ENCODE measurements at regions not wholly inside any gene's neighbourhood (a gene's known extent, or its start where the extent isn't known, plus 50 kb on each side); places are given as distances from the start of the nearest gene placed in this dataset.

GRCh38 chr4:100811046-100811445 is 293.2 kb upstream of the EMCN start:
- WGBS (ENCODE audit: insufficient coverage, low lambda C conversion rate) = 79% methylated on average over 2 of the region's 2 CpGs
- Histone ChIP-seq H3K27me3 (ENCODE audit: control insufficient read depth, insufficient read depth, low read length) (no peaks in the 10 kb centered on the region), H3K36me3 (ENCODE audit: control insufficient read depth, insufficient read depth, low read length) (no peaks in the 10 kb centered on the region), H3K4me3 (ENCODE audit: low read length) (no peak overlapping the region), H3K9me3 (ENCODE audit: control insufficient read depth, low read depth, low read length) (no peaks in the 10 kb centered on the region), H3K4me1 (ENCODE audit: control insufficient read depth, insufficient read depth, low read length) (no peaks in the 10 kb centered on the region), H3K27ac (ENCODE audit: low read length) (no peak overlapping the region)
- DNase-seq = no peak

- DNase-seq = no peak
- no peaks in the 10 kb centered on the region for H3K4me1 ChIP-seq (ENCODE audit: control insufficient read depth, insufficient read depth, low read length)
- H3K9me3 ChIP-seq (ENCODE audit: control insufficient read depth, low read depth, low read length) = no peaks in the 10 kb centered on the region
- H3K27me3 ChIP-seq (ENCODE audit: control insufficient read depth, insufficient read depth, low read length) = no peaks in the 10 kb centered on the region
- no peak overlapping the region for H3K4me3 ChIP-seq (ENCODE audit: low read length)
- 90% methylated on average over 2 of the region's 2 CpGs for WGBS (ENCODE audit: insufficient coverage, low lambda C conversion rate)
- no peaks in the 10 kb centered on the region for H3K36me3 ChIP-seq (ENCODE audit: control insufficient read depth, insufficient read depth, low read length)
- H3K27ac ChIP-seq (ENCODE audit: low read length) = no peak overlapping the region
Measured at GRCh38 chr4:100809506-100809905, 291.7 kb upstream of the EMCN start.

DNA sequence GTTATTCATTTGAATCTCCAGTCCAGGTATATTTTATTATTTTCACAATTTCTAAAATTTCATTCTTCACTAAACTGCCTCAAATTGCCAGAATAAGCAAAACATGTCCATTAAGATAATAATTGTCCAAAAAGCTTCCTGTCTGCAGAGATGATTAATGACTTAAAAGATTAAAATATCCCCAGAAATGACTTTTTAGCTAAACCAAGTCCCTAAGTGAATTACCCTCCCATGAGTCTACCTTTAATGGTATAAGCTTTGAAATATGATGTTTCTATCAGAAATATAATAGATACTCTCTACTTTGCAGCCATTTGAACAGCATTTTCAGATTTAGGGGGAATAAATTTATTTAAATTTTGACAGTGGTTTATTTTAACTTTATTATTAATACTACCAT is 289.2 kb upstream of the EMCN start:
- peaks cover 3% of the 10 kb centered on the region for H3K9me3 ChIP-seq (ENCODE audit: control insufficient read depth, low read depth, low read length)
- H3K27me3 ChIP-seq (ENCODE audit: control insufficient read depth, insufficient read depth, low read length) = no peaks in the 10 kb centered on the region

DNA sequence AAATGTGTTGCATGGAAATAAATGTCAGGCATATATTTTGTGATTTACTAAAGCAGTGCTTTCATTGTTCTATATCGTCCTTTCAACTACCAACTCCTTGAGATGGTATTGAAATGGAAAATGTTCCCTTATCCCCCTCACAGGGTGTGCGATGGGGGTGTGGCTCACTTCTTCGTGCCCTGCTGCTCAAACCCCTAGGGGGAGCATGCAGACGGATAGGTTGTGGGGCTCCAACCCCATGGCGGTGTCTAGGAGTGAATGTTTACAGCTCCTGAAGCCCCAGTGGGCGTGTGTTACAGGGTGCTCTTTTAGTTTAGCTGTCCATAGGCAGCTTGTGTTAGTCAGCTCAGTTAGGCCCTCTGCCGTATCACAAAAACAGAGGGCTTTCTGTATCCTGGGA is 287.7 kb upstream of the EMCN start:
- DNase-seq = no peak
- H3K27ac ChIP-seq (ENCODE audit: low read length) = no peak overlapping the region
- H3K36me3 ChIP-seq (ENCODE audit: control insufficient read depth, insufficient read depth, low read length) = no peaks in the 10 kb centered on the region
- peaks cover 3% of the 10 kb centered on the region for H3K9me3 ChIP-seq (ENCODE audit: control insufficient read depth, low read depth, low read length)
- WGBS (ENCODE audit: insufficient coverage, low lambda C conversion rate) = no CpG with 5 or more reads among the region's 7 CpGs
- H3K27me3 ChIP-seq (ENCODE audit: control insufficient read depth, insufficient read depth, low read length) = no peaks in the 10 kb centered on the region
- H3K4me1 ChIP-seq (ENCODE audit: control insufficient read depth, insufficient read depth, low read length) = no peaks in the 10 kb centered on the region
- H3K4me3 ChIP-seq (ENCODE audit: low read length) = no peak overlapping the region

More for the DNA sequence above, 289.2 kb upstream of the EMCN start:
- H3K36me3 ChIP-seq (ENCODE audit: control insufficient read depth, insufficient read depth, low read length) = no peaks in the 10 kb centered on the region
- DNase-seq = no peak
- H3K27ac ChIP-seq (ENCODE audit: low read length) = no peak overlapping the region
- H3K4me3 ChIP-seq (ENCODE audit: low read length) = no peak overlapping the region
- no peaks in the 10 kb centered on the region for H3K4me1 ChIP-seq (ENCODE audit: control insufficient read depth, insufficient read depth, low read length)

DNA sequence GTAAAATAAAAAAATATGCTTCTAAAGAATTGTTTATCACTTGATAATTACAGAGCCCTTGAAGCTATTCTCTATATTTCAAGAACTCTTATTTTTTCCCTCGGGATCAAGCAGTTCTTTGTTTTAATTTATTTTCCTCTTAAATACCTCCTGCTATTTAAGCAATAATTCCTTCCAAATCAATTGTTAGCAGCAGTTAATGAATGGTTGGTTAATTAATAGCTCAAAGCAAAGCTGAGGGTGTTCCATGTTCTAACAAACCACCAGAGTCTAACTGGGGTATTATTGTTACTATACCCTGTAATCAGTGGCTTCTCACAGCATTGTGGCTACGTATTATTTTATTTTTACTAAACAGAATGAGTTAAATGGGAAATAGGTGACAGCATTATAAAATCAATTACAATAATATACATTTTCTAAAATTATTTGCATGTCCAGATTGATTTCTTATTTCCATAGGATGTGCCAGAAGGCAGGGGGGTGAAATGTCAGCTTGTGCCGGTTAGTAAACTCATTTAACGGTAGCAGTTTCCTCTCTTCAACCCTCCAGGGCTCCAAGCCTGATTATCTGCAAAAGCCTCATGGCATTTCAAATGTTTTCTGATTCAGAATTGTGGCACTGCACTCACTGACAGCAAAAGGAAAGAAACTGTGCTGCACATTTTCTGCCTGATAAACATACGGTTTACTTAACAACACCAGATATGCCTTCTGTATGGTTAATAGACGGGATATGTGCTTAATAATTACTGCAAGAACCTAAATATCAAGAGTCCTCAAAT is 286.9 kb upstream of the EMCN start:
- 25% methylated on average over 1 of the region's 6 CpGs for WGBS (ENCODE audit: insufficient coverage, low lambda C conversion rate)
- Histone ChIP-seq H3K4me1 (ENCODE audit: control insufficient read depth, insufficient read depth, low read length) (no peaks in the 10 kb centered on the region), H3K9me3 (ENCODE audit: control insufficient read depth, low read depth, low read length) (peaks cover 3% of the 10 kb centered on the region), H3K27me3 (ENCODE audit: control insufficient read depth, insufficient read depth, low read length) (no peaks in the 10 kb centered on the region), H3K36me3 (ENCODE audit: control insufficient read depth, insufficient read depth, low read length) (no peaks in the 10 kb centered on the region), H3K27ac (ENCODE audit: low read length) (no peak overlapping the region), H3K4me3 (ENCODE audit: low read length) (no peak overlapping the region)
- no peak for DNase-seq

DNA sequence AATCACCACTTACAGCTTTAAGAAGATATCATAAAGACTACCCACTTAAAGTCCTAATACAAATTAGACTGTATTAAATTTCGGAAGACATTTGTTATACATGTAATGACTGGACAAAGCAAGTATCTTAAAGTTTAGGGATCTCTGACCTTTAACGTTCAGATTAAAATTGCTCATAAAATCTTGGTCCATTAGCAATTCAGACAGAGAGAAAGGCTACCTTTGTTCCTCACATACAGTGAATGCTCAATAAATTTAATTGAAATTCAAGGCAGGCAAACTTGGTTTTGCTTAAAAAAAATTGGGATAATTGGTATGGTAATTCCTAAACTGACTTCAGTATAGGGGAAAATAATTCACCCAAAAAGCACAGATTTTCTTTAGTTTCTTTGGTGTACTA is 285.9 kb upstream of the EMCN start:
- Histone ChIP-seq H3K4me3 (ENCODE audit: low read length) (no peak overlapping the region), H3K27ac (ENCODE audit: low read length) (no peak overlapping the region), H3K9me3 (ENCODE audit: control insufficient read depth, low read depth, low read length) (peaks cover 3% of the 10 kb centered on the region), H3K36me3 (ENCODE audit: control insufficient read depth, insufficient read depth, low read length) (no peaks in the 10 kb centered on the region), H3K27me3 (ENCODE audit: control insufficient read depth, insufficient read depth, low read length) (no peaks in the 10 kb centered on the region), H3K4me1 (ENCODE audit: control insufficient read depth, insufficient read depth, low read length) (no peaks in the 10 kb centered on the region)
- DNase-seq = no peak
- WGBS (ENCODE audit: insufficient coverage, low lambda C conversion rate) = no CpG with 5 or more reads among the region's 2 CpGs

DNA sequence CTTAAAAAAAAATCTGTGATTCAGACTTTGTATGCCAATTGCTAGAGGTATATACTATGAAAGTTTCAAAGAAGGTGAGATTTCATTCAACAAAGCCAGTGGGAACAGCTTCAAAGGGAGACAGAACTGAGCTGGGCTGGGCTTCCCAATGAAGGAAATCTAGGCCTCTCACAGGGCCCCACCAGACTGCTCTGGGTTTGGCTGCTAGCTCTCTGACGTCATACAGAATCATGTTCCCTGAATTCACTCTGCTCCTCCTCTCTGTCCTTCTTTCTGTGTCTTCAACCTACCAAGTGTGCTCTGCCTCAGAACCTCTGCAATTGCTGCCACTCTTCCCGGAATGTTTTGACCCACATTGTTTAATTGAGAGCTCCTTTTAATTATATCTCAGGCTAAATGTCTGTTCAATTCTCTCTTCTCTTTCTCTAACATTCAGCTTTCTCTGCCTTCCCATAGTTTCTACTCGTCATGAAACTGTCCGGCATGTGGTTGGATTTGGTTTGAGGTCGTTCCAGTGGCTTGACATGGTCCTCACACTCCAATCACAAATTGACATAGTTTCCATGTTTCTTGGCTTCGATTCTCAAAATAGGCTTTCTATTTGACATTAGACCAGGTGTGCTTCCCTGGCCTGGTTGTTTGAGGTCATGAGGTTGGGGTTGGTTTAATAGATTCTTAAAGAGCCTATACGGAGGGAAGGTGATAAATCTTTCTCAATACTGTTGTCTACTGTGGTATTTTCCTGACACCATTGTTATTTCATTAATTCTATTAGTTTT is 282.1 kb upstream of the EMCN start:
- H3K36me3 ChIP-seq (ENCODE audit: control insufficient read depth, insufficient read depth, low read length) = no peaks in the 10 kb centered on the region
- H3K4me1 ChIP-seq (ENCODE audit: control insufficient read depth, insufficient read depth, low read length) = no peaks in the 10 kb centered on the region
- no peak overlapping the region for H3K27ac ChIP-seq (ENCODE audit: low read length)
- whole genome bisulfite sequencing (ENCODE audit: insufficient coverage, low lambda C conversion rate) = 90% methylated on average over 2 of the region's 7 CpGs
- DNase-seq = no peak
- peaks cover 3% of the 10 kb centered on the region for H3K9me3 ChIP-seq (ENCODE audit: control insufficient read depth, low read depth, low read length)
- H3K27me3 ChIP-seq (ENCODE audit: control insufficient read depth, insufficient read depth, low read length) = no peaks in the 10 kb centered on the region
- H3K4me3 ChIP-seq (ENCODE audit: low read length) = no peak overlapping the region

DNA sequence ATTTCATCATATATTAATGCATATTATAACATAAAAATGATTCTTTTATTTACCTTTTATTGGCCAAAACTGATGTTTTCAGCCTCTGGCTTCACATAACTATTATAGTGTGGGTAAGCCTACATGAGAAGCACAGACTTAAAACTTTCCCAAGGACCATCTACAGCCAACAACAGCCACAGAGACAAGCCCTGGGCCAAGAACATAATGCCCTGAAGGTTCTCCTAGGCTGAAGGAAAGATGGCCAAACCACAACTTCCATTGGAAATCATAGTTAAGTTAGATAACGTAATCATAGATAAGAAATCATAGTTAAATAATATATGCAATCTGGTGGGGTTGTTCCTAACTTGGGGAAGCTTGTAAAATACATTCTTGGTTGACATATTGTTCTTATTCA is 280.0 kb upstream of the EMCN start:
- Histone ChIP-seq H3K36me3 (ENCODE audit: control insufficient read depth, insufficient read depth, low read length) (no peaks in the 10 kb centered on the region), H3K27me3 (ENCODE audit: control insufficient read depth, insufficient read depth, low read length) (no peaks in the 10 kb centered on the region), H3K27ac (ENCODE audit: low read length) (no peak overlapping the region), H3K4me3 (ENCODE audit: low read length) (no peak overlapping the region), H3K9me3 (ENCODE audit: control insufficient read depth, low read depth, low read length) (peaks cover 3% of the 10 kb centered on the region), H3K4me1 (ENCODE audit: control insufficient read depth, insufficient read depth, low read length) (no peaks in the 10 kb centered on the region)
- WGBS (ENCODE audit: insufficient coverage, low lambda C conversion rate) = no CpG with 5 or more reads among the region's 1 CpG
- no peak for DNase-seq

DNA sequence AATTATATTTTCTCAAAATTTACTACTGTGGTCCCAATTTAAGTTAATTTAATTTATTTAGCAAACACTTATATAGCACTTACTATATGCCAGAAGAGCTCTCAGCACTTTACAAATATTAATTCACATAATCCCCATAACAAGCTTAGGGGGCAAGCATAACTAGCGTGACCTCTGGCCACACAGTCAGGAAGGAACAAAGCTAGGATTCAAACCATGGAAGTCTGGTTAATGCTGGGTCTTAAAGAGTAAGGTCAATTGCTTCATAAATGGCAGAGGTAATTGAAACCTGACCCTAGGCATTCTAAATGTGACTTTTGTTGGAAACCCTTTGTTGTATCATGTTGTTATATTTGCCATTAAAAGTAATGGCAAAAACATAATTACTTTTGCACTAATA is 279.5 kb upstream of the EMCN start:
- Histone ChIP-seq H3K4me1 (ENCODE audit: control insufficient read depth, insufficient read depth, low read length) (no peaks in the 10 kb centered on the region), H3K9me3 (ENCODE audit: control insufficient read depth, low read depth, low read length) (peaks cover 1% of the 10 kb centered on the region), H3K36me3 (ENCODE audit: control insufficient read depth, insufficient read depth, low read length) (no peaks in the 10 kb centered on the region), H3K27me3 (ENCODE audit: control insufficient read depth, insufficient read depth, low read length) (no peaks in the 10 kb centered on the region), H3K27ac (ENCODE audit: low read length) (no peak overlapping the region), H3K4me3 (ENCODE audit: low read length) (no peak overlapping the region)
- 100% methylated on average over 1 of the region's 1 CpG for WGBS (ENCODE audit: insufficient coverage, low lambda C conversion rate)
- no peak for DNase-seq

GRCh38 chr4:100796332-100796731 is 278.5 kb upstream of the EMCN start:
- Histone ChIP-seq H3K27ac (ENCODE audit: low read length) (no peak overlapping the region), H3K27me3 (ENCODE audit: control insufficient read depth, insufficient read depth, low read length) (no peaks in the 10 kb centered on the region), H3K4me1 (ENCODE audit: control insufficient read depth, insufficient read depth, low read length) (peaks cover 3% of the 10 kb centered on the region), H3K4me3 (ENCODE audit: low read length) (no peak overlapping the region), H3K36me3 (ENCODE audit: control insufficient read depth, insufficient read depth, low read length) (no peaks in the 10 kb centered on the region), H3K9me3 (ENCODE audit: control insufficient read depth, low read depth, low read length) (no peaks in the 10 kb centered on the region)
- WGBS (ENCODE audit: insufficient coverage, low lambda C conversion rate) = no CpG with 5 or more reads among the region's 2 CpGs
- DNase-seq = no peak

GRCh38 chr4:100795581-100795980 is 277.8 kb upstream of the EMCN start:
- no peaks in the 10 kb centered on the region for H3K27me3 ChIP-seq (ENCODE audit: control insufficient read depth, insufficient read depth, low read length)
- DNase-seq = no peak
- WGBS (ENCODE audit: insufficient coverage, low lambda C conversion rate) = no CpG with 5 or more reads among the region's 1 CpG

More at GRCh38 chr4:100795581-100795980, 277.8 kb upstream of the EMCN start:
- H3K4me1 ChIP-seq (ENCODE audit: control insufficient read depth, insufficient read depth, low read length) = peaks cover 6% of the 10 kb centered on the region
- no peaks in the 10 kb centered on the region for H3K36me3 ChIP-seq (ENCODE audit: control insufficient read depth, insufficient read depth, low read length)
- H3K27ac ChIP-seq (ENCODE audit: low read length) = no peak overlapping the region
- no peaks in the 10 kb centered on the region for H3K9me3 ChIP-seq (ENCODE audit: control insufficient read depth, low read depth, low read length)
- no peak overlapping the region for H3K4me3 ChIP-seq (ENCODE audit: low read length)

All from large intestine (tissue), 3 donors.